Left lung (tissue), 4 donors: ENCODE measurements at regions not wholly inside any gene's neighbourhood (a gene's known extent, or its start where the extent isn't known, plus 50 kb on each side); places are given as distances from the start of the nearest gene placed in this dataset.

ENCODE experiments used
- ATAC-seq: fragments of 200-7000 bp; cut with Tn5 transposase; one replicate; pipeline ENCODE4 v1.9.1; 2020; ENCODE audit warnings: moderate library complexity
- DNase-seq, 4 donors: peaks; one replicate each; pipeline ENCODE4 v3.0.0-alpha.2; 2013 to 2020
- H3K27ac ChIP-seq, 2 donors: fragments of 200-600 bp; sonication (generic) in 1 of 2; one replicate each; pipeline versions ENCODE4 v1.5.0 to v1.8.0; 2020 to 2021
- H3K27me3 ChIP-seq, 2 donors: fragments of 200-600 bp; sonication (generic) in 1 of 2; one replicate each; pipeline versions ENCODE4 v1.5.0 to v1.8.0; 2020 to 2021
- H3K36me3 ChIP-seq, 2 donors: fragments of 200-600 bp; sonication (generic) in 1 of 2; one replicate each; pipeline versions ENCODE4 v1.5.0 to v1.8.0; 2020 to 2021
- H3K4me1 ChIP-seq, 2 donors: fragments of 200-600 bp; one replicate each; pipeline ENCODE4 v1.8.0; 2021
- H3K4me3 ChIP-seq, 2 donors: fragments of 200-600 bp; sonication (generic) in 1 of 2; one replicate each; pipeline versions ENCODE4 v1.5.0 to v1.8.0; 2020 to 2021; ENCODE audit warnings: mild to moderate bottlenecking in 1 of 2
- H3K9me3 ChIP-seq, 2 donors: fragments of 200-600 bp; sonication (generic) in 1 of 2; one replicate each; pipeline versions ENCODE4 v1.5.0 to v1.8.0; 2020 to 2021
- intact Hi-C, 2 donors: fragments of 100-400 bp; cut with DNase I; formaldehyde crosslinking; loops; one replicate each; pipeline versions ENCODE4 v1.11.2 to v1.14.2; 2022
- TF ChIP-seq, protein P1 (sequence below), 2 donors: fragments of 200-600 bp; sonication (generic) in 1 of 2; IDR thresholded peaks; one replicate each; pipeline versions ENCODE4 v1.5.0 to v1.8.0; 2021; ENCODE audit warnings: antibody characterized with exemption in 2 of 2
- donor health status: DM: no; HTN: yes; CAD: no.
- donor health status: DM: no; HTN: no; CAD: no.

DNA sequence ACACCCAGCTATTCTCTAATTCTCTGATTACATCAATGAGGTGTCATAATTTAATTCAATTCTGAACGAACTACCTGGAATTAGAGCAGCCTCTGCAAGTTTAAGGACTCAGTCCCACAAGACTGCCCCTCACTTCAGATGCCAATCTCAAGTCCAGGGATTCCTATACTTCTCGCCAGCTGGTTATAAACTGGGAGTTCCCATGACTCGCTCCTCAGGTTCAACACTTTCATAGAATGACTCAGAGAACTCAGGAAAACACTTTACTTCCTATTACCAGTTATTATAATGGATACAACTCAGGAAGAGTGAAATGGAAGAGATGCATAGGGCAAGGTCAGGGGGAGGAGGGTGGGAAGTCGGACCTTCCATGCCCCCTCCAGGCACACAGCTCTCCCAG is 112.3 kb upstream of the ATP5MC3 start:
- H3K27me3 ChIP-seq: peaks cover 0 to 38% of the 10 kb centered on the region in 2 donors
- no peak overlapping the region for H3K4me3 ChIP-seq
- H3K4me1 ChIP-seq: no peaks in the 10 kb centered on the region
- no peaks in the 10 kb centered on the region for H3K9me3 ChIP-seq
- H3K36me3 ChIP-seq: no peaks in the 10 kb centered on the region
- intact Hi-C loops: no loop called here
- no peak for DNase-seq
- no peak overlapping the region for H3K27ac ChIP-seq
- no peak for ATAC-seq
- TF ChIP-seq, protein P1, sequence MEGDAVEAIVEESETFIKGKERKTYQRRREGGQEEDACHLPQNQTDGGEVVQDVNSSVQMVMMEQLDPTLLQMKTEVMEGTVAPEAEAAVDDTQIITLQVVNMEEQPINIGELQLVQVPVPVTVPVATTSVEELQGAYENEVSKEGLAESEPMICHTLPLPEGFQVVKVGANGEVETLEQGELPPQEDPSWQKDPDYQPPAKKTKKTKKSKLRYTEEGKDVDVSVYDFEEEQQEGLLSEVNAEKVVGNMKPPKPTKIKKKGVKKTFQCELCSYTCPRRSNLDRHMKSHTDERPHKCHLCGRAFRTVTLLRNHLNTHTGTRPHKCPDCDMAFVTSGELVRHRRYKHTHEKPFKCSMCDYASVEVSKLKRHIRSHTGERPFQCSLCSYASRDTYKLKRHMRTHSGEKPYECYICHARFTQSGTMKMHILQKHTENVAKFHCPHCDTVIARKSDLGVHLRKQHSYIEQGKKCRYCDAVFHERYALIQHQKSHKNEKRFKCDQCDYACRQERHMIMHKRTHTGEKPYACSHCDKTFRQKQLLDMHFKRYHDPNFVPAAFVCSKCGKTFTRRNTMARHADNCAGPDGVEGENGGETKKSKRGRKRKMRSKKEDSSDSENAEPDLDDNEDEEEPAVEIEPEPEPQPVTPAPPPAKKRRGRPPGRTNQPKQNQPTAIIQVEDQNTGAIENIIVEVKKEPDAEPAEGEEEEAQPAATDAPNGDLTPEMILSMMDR (IDR thresholded peaks at IDR 0.05): no peak

DNA sequence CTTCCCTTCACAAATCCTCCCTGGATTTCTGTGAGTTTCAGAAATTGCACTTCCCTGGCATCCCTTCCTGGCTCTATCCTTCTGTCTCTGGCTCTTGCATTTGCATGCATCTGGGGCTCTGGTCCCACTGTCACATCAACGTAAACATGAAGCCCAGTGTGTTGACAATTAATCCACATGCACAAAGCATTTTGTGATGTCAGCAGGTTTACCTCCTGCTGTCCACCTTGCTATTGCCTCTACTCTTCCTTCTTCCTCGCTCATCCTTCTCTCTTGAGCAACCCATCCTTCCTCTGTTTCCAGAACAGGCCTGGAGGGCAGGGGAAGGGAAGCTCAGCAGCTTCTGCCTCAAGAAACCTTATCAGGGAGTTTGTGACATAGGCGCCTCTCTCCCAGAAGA is 111.7 kb upstream of the ATP5MC3 start:
- Histone ChIP-seq H3K27me3 (peaks cover 0 to 38% of the 10 kb centered on the region in 2 donors), H3K27ac (no peak overlapping the region), H3K4me3 (no peak overlapping the region), H3K9me3 (no peaks in the 10 kb centered on the region), H3K4me1 (no peaks in the 10 kb centered on the region), H3K36me3 (no peaks in the 10 kb centered on the region)
- no peak for ATAC-seq
- intact Hi-C loops: no loop called here
- TF ChIP-seq, protein P1 (IDR thresholded peaks at IDR 0.05): no peak
- DNase-seq: no peak

DNA sequence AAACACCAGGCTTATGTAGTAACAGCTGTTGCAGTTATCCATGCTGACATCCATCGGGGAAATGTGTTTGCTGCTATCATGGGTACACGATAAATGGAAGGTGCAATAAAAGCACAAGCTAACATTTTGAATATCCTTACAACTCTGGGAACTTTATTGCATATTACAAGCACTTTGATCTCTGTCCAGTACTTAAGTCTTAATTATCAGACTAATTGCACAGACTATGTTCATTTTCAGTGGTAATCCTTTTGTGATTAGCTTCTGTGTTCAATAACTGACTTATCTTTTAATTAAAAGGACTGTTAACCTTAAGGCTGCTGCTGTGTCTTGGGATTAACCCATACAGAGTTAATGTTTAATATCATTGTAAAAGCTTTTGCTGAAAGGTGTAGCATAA is 101.4 kb upstream of the ATP5MC3 start:
- Histone ChIP-seq H3K27ac (no peak overlapping the region), H3K27me3 (peaks cover 0 to 18% of the 10 kb centered on the region in 2 donors), H3K4me1 (no peaks in the 10 kb centered on the region), H3K4me3 (no peak overlapping the region), H3K36me3 (no peaks in the 10 kb centered on the region), H3K9me3 (no peaks in the 10 kb centered on the region)
- intact Hi-C loops: no loop called here
- DNase-seq (no peak), ATAC-seq (no peak)
- TF ChIP-seq, protein P1 (IDR thresholded peaks at IDR 0.05): no peak

DNA sequence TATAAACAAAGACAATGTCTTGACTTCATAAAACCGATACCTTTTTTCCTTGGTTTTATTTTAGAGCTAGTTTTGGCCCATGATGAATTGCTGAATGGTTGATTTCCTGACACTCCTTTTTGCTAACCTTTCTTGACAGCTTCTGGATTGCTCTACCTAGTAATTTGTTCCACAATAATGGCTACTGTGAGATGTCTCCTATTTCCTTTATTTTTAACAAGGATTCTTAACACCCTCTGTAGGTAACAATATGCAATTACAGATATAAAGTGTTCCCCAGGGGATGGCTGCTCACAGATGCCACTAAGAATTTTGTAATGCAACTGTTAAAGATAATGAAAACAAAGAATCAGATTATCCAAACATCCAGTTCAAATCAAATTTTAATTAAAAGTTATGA is 100.8 kb upstream of the ATP5MC3 start:
- Histone ChIP-seq H3K27me3 (peaks cover 0 to 13% of the 10 kb centered on the region in 2 donors), H3K36me3 (no peaks in the 10 kb centered on the region), H3K9me3 (no peaks in the 10 kb centered on the region), H3K4me3 (no peak overlapping the region), H3K4me1 (no peaks in the 10 kb centered on the region), H3K27ac (no peak overlapping the region)
- intact Hi-C loops: no loop called here
- DNase-seq: peak in 2 of 4 donors; percentile 5 to 9
- ATAC-seq: peak; percentile 69
- TF ChIP-seq, protein P1 (IDR thresholded peaks at IDR 0.05): peak; percentile 42

DNA sequence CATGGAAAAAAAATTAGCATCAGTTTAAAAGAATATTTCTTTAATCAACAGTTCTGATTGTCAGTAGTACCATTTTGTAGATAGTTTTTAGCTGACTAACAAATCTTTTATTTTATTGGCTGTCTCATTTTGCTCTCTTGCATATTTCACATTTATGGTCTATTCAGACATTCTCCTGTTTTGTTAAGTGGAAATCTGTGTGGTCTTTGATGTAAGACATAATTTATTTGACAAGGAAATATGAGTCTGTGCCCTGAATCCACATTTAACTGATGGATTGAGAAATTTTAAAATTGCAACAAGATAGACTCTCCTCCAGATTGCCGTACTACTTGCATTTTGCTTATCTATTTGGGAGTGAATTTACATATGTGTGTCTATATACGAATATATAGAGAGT is 96.3 kb upstream of the ATP5MC3 start:
- intact Hi-C loops: no loop called here
- Histone ChIP-seq H3K27me3 (no peaks in the 10 kb centered on the region), H3K4me1 (no peaks in the 10 kb centered on the region), H3K36me3 (no peaks in the 10 kb centered on the region), H3K27ac (no peak overlapping the region), H3K9me3 (no peaks in the 10 kb centered on the region), H3K4me3 (no peak overlapping the region)
- TF ChIP-seq, protein P1 (IDR thresholded peaks at IDR 0.05): no peak
- ATAC-seq (no peak), DNase-seq (no peak)
